ENCODE measurements at regions not wholly inside any gene's neighbourhood (a gene's known extent, or its start where the extent isn't known, plus 50 kb on each side); places are given as distances from the start of the nearest gene placed in this dataset.

DNA sequence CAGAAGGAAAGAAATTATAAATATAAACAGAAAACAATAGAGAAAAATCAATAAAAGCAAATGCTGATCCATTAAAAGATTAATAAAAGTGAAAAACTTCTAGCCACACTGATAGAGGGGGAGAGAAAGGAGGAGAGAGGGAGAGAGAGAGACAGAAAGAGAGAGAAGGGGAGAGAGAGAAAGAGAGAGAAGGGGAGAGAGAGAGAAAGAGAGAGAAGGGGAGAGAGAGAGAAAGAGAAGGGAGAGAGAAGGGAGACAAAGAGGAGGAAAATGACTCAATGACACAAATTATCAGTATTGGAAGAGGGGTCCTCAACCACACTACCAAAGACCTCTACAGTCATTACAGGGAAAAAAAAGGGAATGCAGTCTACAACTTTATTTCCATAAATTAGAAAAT lies 94.4 kb upstream of the VIPR2 start:
- H3K9me3 Mint-ChIP-seq = no peaks in the 10 kb centered on the region
- no peak overlapping the region for H3K27ac Mint-ChIP-seq
- no peak for ATAC-seq

DNA sequence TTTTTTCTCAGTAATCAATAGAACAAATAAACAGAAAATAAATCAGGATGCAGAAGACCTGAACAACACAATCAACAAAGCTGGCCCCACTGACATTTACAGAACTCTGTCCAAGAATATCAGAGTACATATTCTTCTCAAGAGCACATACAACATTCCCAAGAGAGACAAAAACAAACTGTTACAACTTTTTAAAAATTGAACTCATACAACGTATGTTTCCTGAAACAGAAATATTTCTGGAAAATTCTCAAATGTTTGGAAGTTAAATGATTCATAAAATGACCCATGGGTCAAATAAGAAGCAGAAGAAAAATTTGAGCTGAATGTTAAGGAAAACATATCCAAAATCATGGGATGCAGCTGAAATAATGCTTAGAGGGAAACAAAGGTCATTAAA lies 93.9 kb upstream of the VIPR2 start:
- H3K27ac Mint-ChIP-seq = no peak overlapping the region
- H3K27me3 Mint-ChIP-seq = peaks cover 8% of the 10 kb centered on the region
- H3K9me3 Mint-ChIP-seq = no peaks in the 10 kb centered on the region
- no peak for ATAC-seq
- no peak overlapping the region for H3K4me3 Mint-ChIP-seq
- H3K36me3 Mint-ChIP-seq (ENCODE audit: low read depth) = no peaks in the 10 kb centered on the region
- DNase-seq = no peak
- no peaks in the 10 kb centered on the region for H3K4me1 Mint-ChIP-seq

More for the DNA sequence above, 94.4 kb upstream of the VIPR2 start:
- no peaks in the 10 kb centered on the region for H3K4me1 Mint-ChIP-seq
- peaks cover 10% of the 10 kb centered on the region for H3K27me3 Mint-ChIP-seq
- DNase-seq = no peak
- H3K4me3 Mint-ChIP-seq = no peak overlapping the region
- H3K36me3 Mint-ChIP-seq (ENCODE audit: low read depth) = no peaks in the 10 kb centered on the region

DNA sequence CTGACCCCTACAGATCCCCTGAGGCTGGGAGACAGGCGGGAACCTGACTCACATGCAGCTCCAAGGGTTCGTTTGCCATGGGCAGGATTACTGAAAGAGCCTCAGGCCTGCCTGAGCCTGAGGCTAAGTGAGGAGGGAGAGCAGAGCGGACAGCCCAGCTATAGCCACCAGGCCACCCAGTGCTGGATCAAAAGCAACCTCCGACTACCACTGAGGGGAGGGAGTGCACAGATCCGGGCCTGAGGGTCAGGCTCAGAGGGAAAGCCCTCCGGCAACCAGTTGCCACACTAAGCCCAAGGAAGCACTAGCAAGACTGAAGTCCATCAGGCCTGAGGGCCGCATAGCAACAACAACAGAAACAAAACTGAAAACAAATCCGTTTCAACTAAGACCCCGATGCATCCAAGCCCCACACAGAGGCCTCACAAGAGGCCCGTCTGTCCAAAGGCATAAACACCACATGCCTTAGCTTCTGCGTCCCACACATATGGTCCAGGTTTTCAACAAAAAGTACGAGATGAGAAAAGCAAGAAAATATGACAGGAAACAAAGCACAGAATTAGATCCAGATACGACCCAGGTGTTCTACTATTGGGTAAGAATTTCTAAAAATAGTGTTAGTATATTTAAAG lies 92.5 kb upstream of the VIPR2 start:
- no peak overlapping the region for H3K27ac Mint-ChIP-seq

DNA sequence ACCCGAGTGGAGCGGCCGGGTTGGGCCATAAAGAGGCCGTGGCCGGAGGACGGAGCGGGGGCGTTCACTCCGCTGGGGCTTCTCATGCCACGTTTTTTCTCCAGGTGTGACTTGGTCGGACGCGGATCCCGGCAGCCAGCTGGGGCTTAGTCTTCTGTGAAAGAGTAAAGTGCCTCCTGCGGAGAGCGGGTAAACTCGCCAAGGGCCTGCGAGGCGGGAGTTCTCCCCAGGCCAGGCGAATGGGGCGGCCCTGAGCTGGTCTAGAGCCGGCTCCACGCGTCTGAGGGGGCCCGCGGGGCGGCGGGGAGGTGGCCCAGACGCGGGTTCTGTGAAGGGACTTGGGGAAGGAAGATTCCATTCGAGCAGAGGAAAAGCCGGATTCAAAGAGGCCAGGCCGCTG lies 86.3 kb upstream of the VIPR2 start:
- H3K36me3 Mint-ChIP-seq (ENCODE audit: low read depth) = no peaks in the 10 kb centered on the region
- no peak overlapping the region for H3K4me3 Mint-ChIP-seq
- H3K27me3 Mint-ChIP-seq = peaks cover 9% of the 10 kb centered on the region
- H3K27ac Mint-ChIP-seq = no peak overlapping the region
- H3K4me1 Mint-ChIP-seq = no peaks in the 10 kb centered on the region
- H3K9me3 Mint-ChIP-seq = no peaks in the 10 kb centered on the region
- no peak for DNase-seq
- ATAC-seq = no peak

More for the DNA sequence above, 92.5 kb upstream of the VIPR2 start:
- no peaks in the 10 kb centered on the region for H3K36me3 Mint-ChIP-seq (ENCODE audit: low read depth)
- no peaks in the 10 kb centered on the region for H3K4me1 Mint-ChIP-seq
- ATAC-seq = no peak
- no peak overlapping the region for H3K4me3 Mint-ChIP-seq
- no peaks in the 10 kb centered on the region for H3K9me3 Mint-ChIP-seq
- H3K27me3 Mint-ChIP-seq = peaks cover 8% of the 10 kb centered on the region
- DNase-seq = no peak

DNA sequence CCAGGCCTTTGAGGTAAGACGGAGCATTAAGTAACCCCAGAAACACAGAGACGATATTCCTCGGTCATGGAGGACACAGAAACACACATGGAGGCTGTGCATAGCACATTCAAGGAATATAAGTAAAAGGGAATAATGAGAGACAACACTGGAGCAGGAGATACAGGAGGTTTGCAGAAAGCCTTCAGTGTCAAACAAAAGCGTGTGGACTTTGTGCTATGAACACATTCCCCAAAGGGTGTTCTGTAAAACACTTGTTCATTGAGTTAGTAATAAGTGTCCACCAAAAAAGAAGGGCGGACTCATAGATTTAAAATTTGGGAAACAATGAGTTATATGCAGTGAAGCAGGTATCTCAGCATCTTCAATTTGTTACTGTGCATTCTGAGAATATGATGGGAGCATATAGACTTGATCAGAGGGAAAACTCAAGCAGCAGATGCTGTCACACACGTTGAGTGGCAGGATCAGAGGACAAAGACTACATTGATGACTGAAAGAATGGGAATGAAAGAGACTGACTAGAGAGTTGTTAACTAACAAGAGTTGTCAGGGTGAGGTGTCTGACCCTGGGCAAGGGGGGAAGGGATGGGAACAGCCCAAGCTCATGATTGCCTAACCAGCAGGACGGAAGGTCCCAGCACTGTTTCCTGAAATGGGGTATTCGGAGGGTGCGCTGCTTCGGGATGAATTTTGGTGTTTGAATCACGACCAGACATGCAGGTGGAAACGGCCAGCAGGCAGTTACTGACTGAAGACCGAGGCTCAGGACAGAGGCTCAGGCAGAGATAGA lies 85.2 kb upstream of the VIPR2 start:
- Mint-ChIP-seq H3K27ac (no peak overlapping the region), H3K27me3 (peaks cover 5% of the 10 kb centered on the region), H3K4me3 (no peak overlapping the region), H3K4me1 (no peaks in the 10 kb centered on the region), H3K36me3 (ENCODE audit: low read depth) (no peaks in the 10 kb centered on the region), H3K9me3 (no peaks in the 10 kb centered on the region)
- no peak for DNase-seq
- ATAC-seq = no peak

DNA sequence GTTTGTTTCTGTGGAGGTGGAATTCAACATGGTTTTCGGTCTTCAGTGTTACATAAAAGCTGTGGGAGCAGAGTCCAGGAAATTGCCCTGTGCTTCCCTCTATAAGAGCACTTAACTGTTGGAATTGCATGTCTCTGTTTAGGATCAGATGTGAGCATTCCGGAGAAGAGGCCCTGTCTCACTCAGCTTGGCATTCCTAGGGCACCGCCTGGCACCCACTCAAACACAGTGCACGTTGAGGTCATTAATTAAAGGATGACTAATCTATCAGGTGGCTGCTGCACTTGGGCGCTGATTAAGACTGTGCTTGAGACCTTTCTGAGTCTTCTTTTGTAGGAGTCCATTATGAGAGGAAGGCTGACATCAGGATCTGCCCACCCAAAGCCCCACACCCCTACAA lies 82.8 kb upstream of the VIPR2 start:
- no peaks in the 10 kb centered on the region for H3K4me1 Mint-ChIP-seq
- no peaks in the 10 kb centered on the region for H3K36me3 Mint-ChIP-seq (ENCODE audit: low read depth)
- ATAC-seq (no peak), DNase-seq (no peak)
- H3K9me3 Mint-ChIP-seq = no peaks in the 10 kb centered on the region
- peaks cover 3% of the 10 kb centered on the region for H3K27me3 Mint-ChIP-seq
- no peak overlapping the region for H3K27ac Mint-ChIP-seq
- no peak overlapping the region for H3K4me3 Mint-ChIP-seq

DNA sequence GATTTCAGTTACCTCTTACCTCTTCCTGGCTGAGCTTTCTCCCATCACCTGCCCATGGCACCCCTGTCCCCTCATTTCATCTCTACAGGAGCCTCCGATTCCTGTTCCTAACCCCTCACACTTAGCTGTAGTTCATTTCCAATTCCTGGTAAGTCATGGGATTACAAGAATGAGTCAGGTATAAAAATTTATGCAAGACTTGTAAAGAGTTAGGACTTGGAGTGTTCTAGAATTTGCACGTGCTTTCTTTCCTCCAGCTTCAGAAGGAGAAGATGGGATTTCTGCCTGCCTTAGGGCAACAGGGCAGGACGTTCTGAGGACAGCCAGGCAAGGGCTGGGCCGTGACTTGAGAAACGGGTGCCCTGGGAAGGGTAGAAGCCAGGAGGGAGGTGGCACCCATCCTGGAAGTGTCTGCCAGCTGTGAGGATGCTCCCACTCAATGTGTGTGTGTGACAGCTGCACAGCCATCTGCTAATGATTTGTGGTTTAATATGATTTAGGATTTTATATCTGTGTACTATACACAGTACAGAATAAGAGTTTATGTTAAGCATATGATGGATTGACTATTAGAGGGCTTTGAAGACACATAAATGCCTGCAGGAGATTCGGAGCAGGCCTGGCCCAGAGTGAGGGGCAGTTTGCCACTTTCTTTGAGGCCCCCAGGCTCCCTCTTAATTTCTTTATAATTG lies 81.5 kb upstream of the VIPR2 start:
- no peak overlapping the region for H3K27ac Mint-ChIP-seq
- no peaks in the 10 kb centered on the region for H3K36me3 Mint-ChIP-seq (ENCODE audit: low read depth)
- ATAC-seq = no peak
- H3K4me1 Mint-ChIP-seq = no peaks in the 10 kb centered on the region
- no peak for DNase-seq
- H3K27me3 Mint-ChIP-seq = peaks cover 3% of the 10 kb centered on the region
- H3K9me3 Mint-ChIP-seq = no peaks in the 10 kb centered on the region
- H3K4me3 Mint-ChIP-seq = no peak overlapping the region

DNA sequence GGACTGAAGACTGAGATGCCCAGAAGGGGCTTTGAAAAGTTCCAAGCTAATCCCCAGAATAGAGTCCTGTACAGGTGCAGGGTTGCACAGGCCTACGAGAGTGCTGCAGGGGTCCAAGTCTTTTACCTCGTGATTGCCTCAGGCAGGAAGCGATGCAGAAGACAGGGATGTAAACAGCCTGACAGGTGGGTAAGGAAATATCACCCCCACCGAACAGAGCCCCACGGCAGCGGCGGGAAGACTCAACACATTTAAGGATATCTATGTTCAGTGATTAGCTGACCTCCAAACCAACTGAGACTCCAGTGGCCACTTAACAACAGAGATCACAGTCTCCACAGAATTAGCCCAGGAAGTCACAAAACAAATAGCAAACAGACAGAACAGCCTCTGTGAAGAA lies 73.9 kb upstream of the VIPR2 start:
- ATAC-seq = no peak
- H3K9me3 Mint-ChIP-seq = no peaks in the 10 kb centered on the region
- DNase-seq = no peak
- no peaks in the 10 kb centered on the region for H3K36me3 Mint-ChIP-seq (ENCODE audit: low read depth)
- H3K27me3 Mint-ChIP-seq = no peaks in the 10 kb centered on the region
- no peak overlapping the region for H3K4me3 Mint-ChIP-seq
- no peak overlapping the region for H3K27ac Mint-ChIP-seq
- H3K4me1 Mint-ChIP-seq = no peaks in the 10 kb centered on the region

DNA sequence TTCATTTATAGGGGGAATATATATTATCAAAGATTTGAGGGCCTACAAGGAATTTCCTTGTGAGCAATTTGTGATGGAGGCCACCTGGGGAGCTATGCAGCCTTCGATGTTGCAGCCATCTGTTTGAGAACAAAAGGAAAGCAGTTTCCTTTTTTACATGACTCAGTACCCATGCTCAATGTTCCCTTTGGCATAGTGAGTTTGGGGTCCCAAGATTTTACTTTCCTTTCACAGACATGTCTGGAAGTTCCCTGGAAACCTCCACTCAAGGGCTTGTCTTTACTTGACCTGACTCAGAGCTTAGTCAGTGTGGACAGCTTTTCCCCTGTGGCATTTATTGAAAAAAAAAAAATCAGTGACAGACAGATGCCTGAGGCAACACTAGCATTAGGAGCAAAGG lies 73.5 kb upstream of the VIPR2 start:
- no peaks in the 10 kb centered on the region for H3K4me1 Mint-ChIP-seq
- ATAC-seq (no peak), DNase-seq (no peak)
- no peaks in the 10 kb centered on the region for H3K9me3 Mint-ChIP-seq
- H3K4me3 Mint-ChIP-seq = no peak overlapping the region
- no peaks in the 10 kb centered on the region for H3K27me3 Mint-ChIP-seq
- no peak overlapping the region for H3K27ac Mint-ChIP-seq
- no peaks in the 10 kb centered on the region for H3K36me3 Mint-ChIP-seq (ENCODE audit: low read depth)

DNA sequence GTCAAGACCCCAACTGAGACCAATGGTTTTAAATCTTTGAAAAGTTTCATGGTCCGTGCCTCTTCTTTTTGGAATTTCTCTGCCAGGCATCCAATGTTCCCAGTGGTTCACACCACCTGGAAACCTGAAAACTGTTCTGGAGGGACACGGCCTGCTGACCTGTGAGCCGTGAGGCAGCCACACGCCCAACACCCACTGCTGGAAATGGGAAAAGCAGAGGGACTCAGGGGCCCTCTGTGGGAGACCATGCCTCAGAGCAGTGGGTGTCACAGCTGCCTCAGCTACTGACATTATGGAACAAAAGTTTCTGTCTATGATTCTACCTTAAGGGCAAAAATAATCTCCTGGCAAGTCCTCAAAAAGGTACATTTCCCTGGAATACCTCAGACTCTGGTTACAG lies 70.4 kb upstream of the VIPR2 start:
- no peaks in the 10 kb centered on the region for H3K36me3 Mint-ChIP-seq (ENCODE audit: low read depth)
- no peak overlapping the region for H3K27ac Mint-ChIP-seq
- no peaks in the 10 kb centered on the region for H3K27me3 Mint-ChIP-seq
- ATAC-seq = no peak
- H3K4me3 Mint-ChIP-seq = no peak overlapping the region
- H3K4me1 Mint-ChIP-seq = peaks cover 2% of the 10 kb centered on the region
- no peak for DNase-seq
- H3K9me3 Mint-ChIP-seq = no peaks in the 10 kb centered on the region

DNA sequence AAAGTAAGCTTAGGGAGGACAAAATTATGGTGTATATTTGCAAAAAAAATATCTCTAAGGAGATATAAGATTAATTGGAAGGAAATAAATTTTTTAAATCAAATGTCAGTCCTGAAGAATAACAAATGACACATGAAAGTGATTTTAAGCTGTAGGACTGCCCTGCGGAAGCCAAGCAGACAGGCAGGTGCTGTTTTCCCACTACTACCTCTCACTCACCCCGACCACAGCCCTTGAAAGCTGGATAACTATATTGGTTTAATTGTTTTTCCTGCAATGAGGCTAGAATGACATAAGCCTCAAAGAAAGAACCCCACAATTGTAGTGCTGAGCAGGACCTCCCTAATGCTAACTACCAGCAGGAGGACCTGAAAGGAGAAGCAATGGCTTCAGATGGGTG lies 68.6 kb upstream of the VIPR2 start:
- no peak overlapping the region for H3K27ac Mint-ChIP-seq
- DNase-seq (no peak), ATAC-seq (no peak)
- peaks cover 2% of the 10 kb centered on the region for H3K4me1 Mint-ChIP-seq
- H3K4me3 Mint-ChIP-seq = no peak overlapping the region
- H3K9me3 Mint-ChIP-seq = no peaks in the 10 kb centered on the region
- H3K36me3 Mint-ChIP-seq (ENCODE audit: low read depth) = no peaks in the 10 kb centered on the region
- no peaks in the 10 kb centered on the region for H3K27me3 Mint-ChIP-seq

DNA sequence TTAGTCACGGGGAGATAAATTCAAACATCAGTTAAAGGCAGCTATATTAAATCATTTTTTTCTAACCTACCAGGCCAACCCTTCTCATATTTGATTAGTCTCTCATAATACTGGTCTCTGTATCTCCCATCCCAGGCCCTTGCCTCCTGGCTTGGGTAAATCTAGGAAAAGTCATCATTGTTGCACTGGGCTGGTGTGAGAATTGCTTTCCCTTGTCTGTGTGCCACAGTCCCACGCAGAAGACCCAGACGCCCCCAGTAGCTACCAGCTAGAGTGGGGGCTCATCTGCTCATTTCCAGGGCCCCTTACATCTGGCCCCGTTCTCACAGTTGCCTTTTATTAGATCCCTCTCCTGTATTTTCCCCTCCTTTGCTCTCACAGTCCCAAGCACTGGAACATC lies 67.6 kb upstream of the VIPR2 start:
- Mint-ChIP-seq H3K9me3 (no peaks in the 10 kb centered on the region), H3K36me3 (ENCODE audit: low read depth) (no peaks in the 10 kb centered on the region), H3K4me1 (peaks cover 2% of the 10 kb centered on the region), H3K27ac (no peak overlapping the region), H3K4me3 (no peak overlapping the region), H3K27me3 (no peaks in the 10 kb centered on the region)
- ATAC-seq (no peak), DNase-seq (no peak)

DNA sequence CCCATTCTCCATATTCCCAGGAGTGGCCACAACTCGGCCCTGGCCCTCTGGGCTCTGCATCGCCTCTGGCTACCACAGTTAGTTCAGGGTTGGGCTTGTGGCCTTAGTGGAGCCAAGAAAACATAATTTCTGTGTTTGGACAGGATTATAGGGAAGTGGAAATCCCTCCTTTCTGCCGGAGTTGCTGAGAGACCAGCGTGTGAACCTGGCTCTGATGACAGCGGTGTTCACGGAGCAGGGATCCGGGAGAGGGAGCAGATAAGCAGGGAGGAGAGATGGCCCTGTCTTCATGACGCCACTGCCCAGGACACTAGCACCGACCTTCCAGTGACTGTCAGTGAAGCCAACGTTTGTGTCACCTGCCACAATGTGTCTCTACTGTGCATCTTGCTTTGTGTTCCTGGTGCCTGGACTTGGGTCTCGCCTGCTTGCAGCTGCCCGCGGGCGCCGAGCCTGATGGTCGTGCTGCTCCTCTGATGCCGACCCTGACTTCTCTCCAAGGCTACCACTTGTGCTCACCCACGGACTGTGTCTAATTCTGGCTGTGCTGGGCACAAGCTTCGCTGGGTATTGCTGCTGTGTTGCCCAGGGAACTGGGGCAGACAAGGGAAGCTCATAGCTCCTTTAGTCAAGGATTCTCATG lies 67.0 kb upstream of the VIPR2 start:
- Mint-ChIP-seq H3K4me1 (peaks cover 2% of the 10 kb centered on the region), H3K4me3 (no peak overlapping the region), H3K9me3 (no peaks in the 10 kb centered on the region), H3K27ac (no peak overlapping the region), H3K27me3 (no peaks in the 10 kb centered on the region), H3K36me3 (ENCODE audit: low read depth) (no peaks in the 10 kb centered on the region)
- DNase-seq (no peak), ATAC-seq (no peak)

DNA sequence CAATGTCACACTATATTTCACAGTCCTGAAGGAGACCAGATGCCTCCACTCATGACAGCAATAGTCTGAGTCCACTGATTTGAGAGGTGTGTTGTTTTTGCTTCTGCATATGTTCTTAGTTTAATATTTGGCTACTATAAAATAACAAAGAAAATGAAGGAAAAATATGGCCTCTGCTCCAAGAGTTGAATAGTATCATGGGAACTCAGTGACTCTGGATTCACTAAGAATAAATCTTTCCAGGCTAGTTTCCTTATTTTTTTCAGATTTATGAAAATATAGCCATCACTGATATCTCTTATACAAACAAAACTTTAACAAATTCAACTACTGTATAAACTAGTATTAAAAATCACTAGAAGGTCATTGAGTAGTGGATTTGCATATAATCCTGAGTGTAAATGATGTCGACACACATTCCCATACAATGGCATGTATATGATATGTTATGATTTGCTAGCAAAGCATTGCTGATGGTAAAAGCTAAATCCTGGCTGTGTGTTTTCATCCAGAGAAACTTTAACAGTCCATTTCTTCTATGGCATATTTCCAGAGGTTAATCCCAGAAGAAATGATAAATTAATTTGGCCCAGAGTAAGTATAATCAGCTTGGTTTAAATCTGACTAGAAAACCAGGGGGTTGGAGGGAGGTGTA lies 66.0 kb upstream of the VIPR2 start:
- ATAC-seq (no peak), DNase-seq (no peak)
- Mint-ChIP-seq H3K4me1 (peaks cover 2% of the 10 kb centered on the region), H3K4me3 (no peak overlapping the region), H3K9me3 (no peaks in the 10 kb centered on the region), H3K36me3 (ENCODE audit: low read depth) (no peaks in the 10 kb centered on the region), H3K27me3 (no peaks in the 10 kb centered on the region), H3K27ac (no peak overlapping the region)
